ENCODE measurements at regions not wholly inside any gene's neighbourhood (a gene's known extent, or its start where the extent isn't known, plus 50 kb on each side); places are given as distances from the start of the nearest gene placed in this dataset.

GRCh38 chr10:4137299-4137698 lies 352.3 kb upstream of the KLF6 start:
- in situ Hi-C loops (cut with MboI; ENCODE audit: low sequenced_read_pairs) = no loop called here

GRCh38 chr10:4136121-4136520 lies 351.1 kb upstream of the KLF6 start:
- in situ Hi-C loops (cut with MboI; ENCODE audit: low sequenced_read_pairs) = no loop called here

GRCh38 chr10:4132216-4132556 lies 347.2 kb upstream of the KLF6 start:
- in situ Hi-C loops (cut with MboI; ENCODE audit: low sequenced_read_pairs) = no loop called here

- in situ Hi-C loops (cut with MboI; ENCODE audit: low sequenced_read_pairs) = no loop called here
These were observed 346.6 kb upstream of the KLF6 start for GRCh38 chr10:4131407-4132215.

GRCh38 chr10:4130685-4131084 lies 345.7 kb upstream of the KLF6 start:
- in situ Hi-C loops (cut with MboI; ENCODE audit: low sequenced_read_pairs) = no loop called here

- in situ Hi-C loops (cut with MboI; ENCODE audit: low sequenced_read_pairs) = loop anchor here (10.0 kb wide), 1 partner anchor 345 kb away; the partner anchor contains the start of gene KLF6
These were observed 345.0 kb upstream of the KLF6 start for GRCh38 chr10:4129866-4130477.

GRCh38 chr10:4127518-4128315 lies 342.7 kb upstream of the KLF6 start:
- in situ Hi-C loops (cut with MboI; ENCODE audit: low sequenced_read_pairs) = loop anchor here (10.0 kb wide), 1 partner anchor 343 kb away; the partner anchor contains the start of gene KLF6

GRCh38 chr10:4125776-4126175 lies 340.8 kb upstream of the KLF6 start:
- in situ Hi-C loops (cut with MboI; ENCODE audit: low sequenced_read_pairs) = loop anchor here (10.0 kb wide), 1 partner anchor 341 kb away; the partner anchor contains the start of gene KLF6

GRCh38 chr10:4121502-4122380 lies 336.7 kb upstream of the KLF6 start:
- in situ Hi-C loops (cut with MboI; ENCODE audit: low sequenced_read_pairs) = loop anchor here (10.0 kb wide), 1 partner anchor 337 kb away; the partner anchor contains the start of gene KLF6

GRCh38 chr10:4120096-4120853 lies 335.3 kb upstream of the KLF6 start:
- in situ Hi-C loops (cut with MboI; ENCODE audit: low sequenced_read_pairs) = loop anchor here (10.0 kb wide), 1 partner anchor 335 kb away; the partner anchor contains the start of gene KLF6

- in situ Hi-C loops (cut with MboI; ENCODE audit: low sequenced_read_pairs) = no loop called here
These were observed 334.1 kb upstream of the KLF6 start for GRCh38 chr10:4119107-4119506.

GRCh38 chr10:4117604-4118003 lies 332.6 kb upstream of the KLF6 start:
- in situ Hi-C loops (cut with MboI; ENCODE audit: low sequenced_read_pairs) = no loop called here

GRCh38 chr10:4111643-4112042 lies 326.6 kb upstream of the KLF6 start:
- in situ Hi-C loops (cut with MboI; ENCODE audit: low sequenced_read_pairs) = no loop called here

- in situ Hi-C loops (cut with MboI; ENCODE audit: low sequenced_read_pairs) = no loop called here
These were observed 324.5 kb upstream of the KLF6 start for GRCh38 chr10:4109469-4109868.

GRCh38 chr10:4108693-4109092 lies 323.7 kb upstream of the KLF6 start:
- in situ Hi-C loops (cut with MboI; ENCODE audit: low sequenced_read_pairs) = no loop called here

- in situ Hi-C loops (cut with MboI; ENCODE audit: low sequenced_read_pairs) = no loop called here
These were observed 322.4 kb upstream of the KLF6 start for GRCh38 chr10:4107285-4107851.

GRCh38 chr10:4103603-4104002 lies 318.6 kb upstream of the KLF6 start:
- in situ Hi-C loops (cut with MboI; ENCODE audit: low sequenced_read_pairs) = no loop called here

GRCh38 chr10:4102802-4103344 lies 317.9 kb upstream of the KLF6 start:
- in situ Hi-C loops (cut with MboI; ENCODE audit: low sequenced_read_pairs) = no loop called here

All from HL-60/S4 treated with phorbol 12-myristate 13-acetate at 8.2 ng/mL for 4 days and 3 days (cell line).